ENCODE measurements at regions not wholly inside any gene's neighbourhood (a gene's known extent, or its start where the extent isn't known, plus 50 kb on each side); places are given as distances from the start of the nearest gene placed in this dataset.

DNA sequence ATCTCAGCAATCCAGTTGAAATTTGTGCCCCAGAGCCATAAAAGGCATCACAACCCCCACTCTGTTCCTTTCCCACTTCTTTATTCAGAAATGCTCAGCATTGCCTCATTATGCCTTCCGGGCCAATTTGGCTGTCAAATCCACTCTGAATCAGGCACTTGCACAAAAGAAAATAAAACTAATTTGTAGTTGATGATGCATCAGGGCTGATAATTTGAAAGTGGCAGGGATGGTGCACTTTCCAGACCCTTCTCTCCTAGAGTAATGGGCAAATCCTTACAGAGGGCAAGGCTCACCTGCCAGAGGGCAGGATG, 147.9 kb upstream of the PDE1C start:
- no peak overlapping the region for H3K4me3 ChIP-seq (ENCODE audit: low read depth, low read length)
- TF ChIP-seq, protein P1, sequence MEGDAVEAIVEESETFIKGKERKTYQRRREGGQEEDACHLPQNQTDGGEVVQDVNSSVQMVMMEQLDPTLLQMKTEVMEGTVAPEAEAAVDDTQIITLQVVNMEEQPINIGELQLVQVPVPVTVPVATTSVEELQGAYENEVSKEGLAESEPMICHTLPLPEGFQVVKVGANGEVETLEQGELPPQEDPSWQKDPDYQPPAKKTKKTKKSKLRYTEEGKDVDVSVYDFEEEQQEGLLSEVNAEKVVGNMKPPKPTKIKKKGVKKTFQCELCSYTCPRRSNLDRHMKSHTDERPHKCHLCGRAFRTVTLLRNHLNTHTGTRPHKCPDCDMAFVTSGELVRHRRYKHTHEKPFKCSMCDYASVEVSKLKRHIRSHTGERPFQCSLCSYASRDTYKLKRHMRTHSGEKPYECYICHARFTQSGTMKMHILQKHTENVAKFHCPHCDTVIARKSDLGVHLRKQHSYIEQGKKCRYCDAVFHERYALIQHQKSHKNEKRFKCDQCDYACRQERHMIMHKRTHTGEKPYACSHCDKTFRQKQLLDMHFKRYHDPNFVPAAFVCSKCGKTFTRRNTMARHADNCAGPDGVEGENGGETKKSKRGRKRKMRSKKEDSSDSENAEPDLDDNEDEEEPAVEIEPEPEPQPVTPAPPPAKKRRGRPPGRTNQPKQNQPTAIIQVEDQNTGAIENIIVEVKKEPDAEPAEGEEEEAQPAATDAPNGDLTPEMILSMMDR (IDR thresholded peaks at IDR 0.05; ENCODE audit: low read depth, low read length), result no peak
- TF ChIP-seq MYC (IDR thresholded peaks at IDR 0.05; ENCODE audit: low read depth, low read length), result no peak
- TF ChIP-seq POLR2A (IDR thresholded peaks at IDR 0.05; ENCODE audit: extremely low read depth, insufficient read length), result no peak
- TF ChIP-seq, protein P2, sequence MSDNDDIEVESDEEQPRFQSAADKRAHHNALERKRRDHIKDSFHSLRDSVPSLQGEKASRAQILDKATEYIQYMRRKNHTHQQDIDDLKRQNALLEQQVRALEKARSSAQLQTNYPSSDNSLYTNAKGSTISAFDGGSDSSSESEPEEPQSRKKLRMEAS (IDR thresholded peaks at IDR 0.05; ENCODE audit: low read depth, low read length), result no peak
- no peak for DNase-seq (ENCODE audit: low read depth)

DNA sequence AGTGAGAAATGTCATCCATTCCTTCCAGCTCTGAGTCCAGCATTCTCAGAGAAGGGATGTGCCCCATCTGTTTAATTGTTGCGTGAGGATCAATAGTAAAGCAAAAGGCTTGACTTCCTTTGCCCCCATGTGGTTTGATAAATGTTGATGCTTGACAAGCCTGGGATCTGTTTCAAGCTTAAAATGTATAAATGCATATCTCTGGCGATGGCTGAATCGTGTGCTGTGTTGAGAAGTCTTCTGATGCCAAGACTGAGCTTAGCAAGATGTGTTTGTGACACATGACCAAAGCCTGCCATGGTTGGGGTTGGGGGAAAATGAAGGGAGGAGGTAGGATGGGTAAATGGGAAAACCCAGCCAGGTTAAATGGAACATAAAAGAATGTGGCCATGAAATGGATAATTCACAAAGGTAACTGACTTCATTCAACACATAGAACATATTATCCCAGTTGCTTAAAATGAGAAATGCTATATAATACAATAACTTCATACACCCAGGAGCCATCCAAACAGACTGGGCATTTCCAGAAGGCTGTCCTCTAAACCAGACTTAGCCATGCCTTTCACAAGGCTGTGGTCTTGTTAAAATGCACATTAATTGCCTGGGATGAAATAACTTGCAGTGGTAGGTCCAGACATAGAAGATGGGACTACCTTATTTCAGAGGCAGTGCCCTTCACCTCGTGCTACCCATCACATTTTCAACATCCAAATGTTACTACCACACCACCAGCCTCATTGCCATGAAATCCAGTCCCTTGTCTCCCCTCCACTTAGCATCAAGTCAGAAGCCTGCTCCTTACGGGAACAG, 147.3 kb upstream of the PDE1C start:
- H3K4me3 ChIP-seq (ENCODE audit: low read depth, low read length), result no peak overlapping the region
- no peak for TF ChIP-seq MYC (IDR thresholded peaks at IDR 0.05; ENCODE audit: low read depth, low read length)
- TF ChIP-seq POLR2A (IDR thresholded peaks at IDR 0.05; ENCODE audit: extremely low read depth, insufficient read length), result no peak
- TF ChIP-seq, protein P2 (IDR thresholded peaks at IDR 0.05; ENCODE audit: low read depth, low read length), result no peak
- TF ChIP-seq, protein P1 (IDR thresholded peaks at IDR 0.05; ENCODE audit: low read depth, low read length), result no peak
- DNase-seq (ENCODE audit: low read depth), result no peak

DNA sequence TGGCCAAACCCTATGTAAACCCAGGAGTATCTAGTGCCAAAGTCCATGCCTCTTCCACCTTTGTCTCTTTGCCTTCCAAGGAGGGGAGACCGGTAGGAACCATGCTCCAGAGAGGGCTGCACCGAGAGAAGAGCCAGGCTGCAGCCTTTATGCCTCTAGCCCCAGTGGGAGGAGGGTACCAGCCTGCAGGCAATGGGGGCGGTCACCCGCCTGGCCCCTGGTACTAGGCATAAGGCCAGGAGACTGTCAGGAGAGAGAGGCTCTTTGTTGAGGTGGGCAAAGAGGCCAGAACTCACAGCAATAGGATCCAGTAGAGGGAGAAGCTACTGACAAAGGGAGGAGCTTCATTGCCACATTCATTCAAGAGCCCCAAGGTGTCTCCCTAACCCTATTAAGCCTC, 146.6 kb upstream of the PDE1C start:
- no peak overlapping the region for H3K4me3 ChIP-seq (ENCODE audit: low read depth, low read length)
- TF ChIP-seq POLR2A (IDR thresholded peaks at IDR 0.05; ENCODE audit: extremely low read depth, insufficient read length), result no peak
- TF ChIP-seq, protein P2 (IDR thresholded peaks at IDR 0.05; ENCODE audit: low read depth, low read length), result no peak
- TF ChIP-seq, protein P1 (IDR thresholded peaks at IDR 0.05; ENCODE audit: low read depth, low read length), result no peak
- TF ChIP-seq MYC (IDR thresholded peaks at IDR 0.05; ENCODE audit: low read depth, low read length), result no peak
- no peak for DNase-seq (ENCODE audit: low read depth)

DNA sequence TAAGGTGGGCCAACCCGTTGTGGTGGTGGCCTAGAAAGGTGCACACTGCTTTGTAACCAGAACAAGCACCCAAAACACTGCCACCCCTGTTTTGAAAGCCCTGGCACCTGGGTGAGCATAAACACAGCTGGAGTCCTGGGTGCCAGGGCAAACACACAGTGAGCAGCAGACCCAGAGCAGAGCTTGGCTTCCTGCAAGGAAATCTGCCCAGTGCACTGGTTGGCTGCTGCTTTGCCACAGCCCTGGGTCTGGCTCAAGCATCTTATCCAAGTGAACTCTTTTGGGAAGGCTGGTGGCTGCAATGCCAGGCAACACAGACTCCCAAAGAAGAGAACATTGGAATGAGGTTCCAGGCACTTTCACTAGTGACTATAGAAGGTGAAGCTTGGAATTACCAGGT, 145.5 kb upstream of the PDE1C start:
- DNase-seq (ENCODE audit: low read depth), result no peak
- H3K4me3 ChIP-seq (ENCODE audit: low read depth, low read length), result no peak overlapping the region
- TF ChIP-seq, protein P1 (IDR thresholded peaks at IDR 0.05; ENCODE audit: low read depth, low read length), result no peak
- TF ChIP-seq POLR2A (IDR thresholded peaks at IDR 0.05; ENCODE audit: extremely low read depth, insufficient read length) (no peak), MYC (IDR thresholded peaks at IDR 0.05; ENCODE audit: low read depth, low read length) (no peak)
- TF ChIP-seq, protein P2 (IDR thresholded peaks at IDR 0.05; ENCODE audit: low read depth, low read length), result no peak

DNA sequence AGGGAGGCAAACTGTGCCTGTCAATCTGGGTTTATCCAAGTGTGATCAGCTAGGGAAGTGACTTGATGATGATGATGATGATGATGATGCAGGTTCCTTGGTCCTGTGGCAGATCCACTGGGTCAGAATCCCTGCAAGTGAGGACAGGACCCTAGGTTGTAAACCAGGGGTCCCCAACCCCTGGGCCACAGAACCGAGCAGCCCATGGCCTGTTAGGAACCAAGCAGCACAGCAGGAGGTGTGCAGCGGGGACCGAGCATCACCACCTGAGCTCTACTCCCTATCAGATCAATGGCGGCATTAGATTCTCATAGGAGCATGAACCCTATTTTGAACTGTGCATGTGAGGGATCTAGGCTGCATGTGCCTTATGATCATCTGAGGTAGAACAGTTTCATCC, 144.7 kb upstream of the PDE1C start:
- no peak overlapping the region for H3K4me3 ChIP-seq (ENCODE audit: low read depth, low read length)
- TF ChIP-seq POLR2A (IDR thresholded peaks at IDR 0.05; ENCODE audit: extremely low read depth, insufficient read length) (no peak), MYC (IDR thresholded peaks at IDR 0.05; ENCODE audit: low read depth, low read length) (no peak)
- TF ChIP-seq, protein P1 (IDR thresholded peaks at IDR 0.05; ENCODE audit: low read depth, low read length), result no peak
- TF ChIP-seq, protein P2 (IDR thresholded peaks at IDR 0.05; ENCODE audit: low read depth, low read length), result no peak
- no peak for DNase-seq (ENCODE audit: low read depth)
